A673 (cell line): ENCODE measurements at regions not wholly inside any gene's neighbourhood (a gene's known extent, or its start where the extent isn't known, plus 50 kb on each side); places are given as distances from the start of the nearest gene placed in this dataset.

Experiments
- CTCF ChIP-seq: fragments of 300-800, 200-600 bp; sonication (generic); conservative IDR thresholded peaks from 2 replicates; pipeline ENCODE4 v1.5.1; 2017; ENCODE audit warnings: low read depth, mild to moderate bottlenecking, antibody characterized with exemption, low read length, moderate library complexity, mixed read lengths
- EZH2 ChIP-seq: fragments of 200-600 bp; sonication (generic); IDR thresholded peaks from 2 replicates; pipeline ENCODE4 v1.6.1; 2017; ENCODE audit warnings: borderline replicate concordance, low read depth, mild to moderate bottlenecking, mixed read lengths, antibody characterized with exemption, low read length; ENCODE audit not compliant: poor library complexity, severe bottlenecking

GRCh38 chr12:105485321-105485910 lies 154.9 kb downstream of the C12orf75 start:
- no peak for TF ChIP-seq CTCF
- no peak for TF ChIP-seq EZH2
